ENCODE measurements at regions not wholly inside any gene's neighbourhood (a gene's known extent, or its start where the extent isn't known, plus 50 kb on each side); places are given as distances from the start of the nearest gene placed in this dataset.

DNA sequence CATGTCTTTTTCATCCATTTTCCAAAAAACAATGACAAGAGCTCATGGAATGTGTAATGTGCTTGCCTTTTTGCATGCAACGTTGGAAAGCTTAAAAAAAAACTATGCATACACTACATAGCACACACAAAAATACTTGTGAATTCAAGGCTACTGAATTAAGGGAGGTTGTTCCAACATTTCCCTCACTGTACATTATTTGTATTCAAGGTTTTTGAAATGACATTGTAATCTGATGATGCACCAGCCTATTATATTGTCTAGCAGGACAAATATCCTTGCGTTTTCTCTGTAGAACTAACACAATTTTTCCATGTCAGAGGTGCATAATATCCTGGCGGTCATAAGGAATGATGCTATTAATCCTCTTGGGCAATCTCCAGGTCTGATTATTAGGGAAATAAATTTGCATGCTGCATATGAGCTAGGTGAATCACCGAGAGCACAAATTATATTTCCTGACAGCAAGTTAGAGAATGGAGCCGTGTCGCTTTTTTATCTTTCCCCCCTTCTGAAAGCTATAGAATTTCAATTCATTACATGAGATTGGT, 836.9 kb upstream of the FANCL start:
- Histone ChIP-seq H3K4me1 (ENCODE audit: control insufficient read depth in 2 of 2, insufficient read depth in 2 of 2, low read length in 2 of 2) (no peaks in the 10 kb centered on the region), H3K36me3 (replicated peaks in 1 of 2; ENCODE audit: control extremely low read depth in 1 of 2, control insufficient read depth in 1 of 2, extremely low read depth in 1 of 2, insufficient read depth in 2 of 2, low read length in 1 of 2) (no peaks in the 10 kb centered on the region), H2AFZ (ENCODE audit: insufficient read depth, low read depth, low read length, poor library complexity, severe bottlenecking) (no peak overlapping the region), H3K79me2 (ENCODE audit: control insufficient read depth, insufficient read depth, low read length) (no peaks in the 10 kb centered on the region), H3K27me3 (replicated peaks in 1 of 4; ENCODE audit: control extremely low read depth in 1 of 4, control insufficient read depth in 3 of 4, insufficient read depth in 4 of 4, low read length in 3 of 4) (no peaks in the 10 kb centered on the region), H4K20me1 (ENCODE audit: control insufficient read depth, insufficient read depth, low read length, poor library complexity, severe bottlenecking) (no peaks in the 10 kb centered on the region), H3K27ac (ENCODE audit: low read length in 2 of 2) (no peak overlapping the region), H3K9ac (ENCODE audit: low read length) (no peak overlapping the region), H3K4me2 (replicated peaks; ENCODE audit: low read depth, low read length, poor library complexity, severe bottlenecking) (no peak overlapping the region), H3K9me3 (ENCODE audit: control extremely low read depth in 1 of 3, control insufficient read depth in 2 of 3, insufficient read depth in 1 of 3, low read length in 2 of 3) (no peaks in the 10 kb centered on the region), H3K4me3 (ENCODE audit: control extremely low read depth in 1 of 5, extremely low read depth in 1 of 5, insufficient read depth in 1 of 5, low read depth in 2 of 5, low read length in 4 of 5) (no peak overlapping the region)
- Mint-ChIP-seq H3K9me3 (ENCODE audit: insufficient read depth) (no peaks in the 10 kb centered on the region), H3K27ac (no peak overlapping the region), H3K27me3 (no peaks in the 10 kb centered on the region), H3K4me3 (no peak overlapping the region), H3K4me1 (no peaks in the 10 kb centered on the region)
- DNase-seq, result no peak
- ChIA-PET CTCF (no interaction called here), POLR2A (no interaction called here)
- WGBS (ENCODE audit: insufficient coverage), result no CpG with 5 or more reads among the region's 6 CpGs
- no peak for ATAC-seq (ENCODE audit: low read depth)
- intact Hi-C loops (cut with micrococcal nuclease), result no loop called here
- TF ChIP-seq, protein P1, sequence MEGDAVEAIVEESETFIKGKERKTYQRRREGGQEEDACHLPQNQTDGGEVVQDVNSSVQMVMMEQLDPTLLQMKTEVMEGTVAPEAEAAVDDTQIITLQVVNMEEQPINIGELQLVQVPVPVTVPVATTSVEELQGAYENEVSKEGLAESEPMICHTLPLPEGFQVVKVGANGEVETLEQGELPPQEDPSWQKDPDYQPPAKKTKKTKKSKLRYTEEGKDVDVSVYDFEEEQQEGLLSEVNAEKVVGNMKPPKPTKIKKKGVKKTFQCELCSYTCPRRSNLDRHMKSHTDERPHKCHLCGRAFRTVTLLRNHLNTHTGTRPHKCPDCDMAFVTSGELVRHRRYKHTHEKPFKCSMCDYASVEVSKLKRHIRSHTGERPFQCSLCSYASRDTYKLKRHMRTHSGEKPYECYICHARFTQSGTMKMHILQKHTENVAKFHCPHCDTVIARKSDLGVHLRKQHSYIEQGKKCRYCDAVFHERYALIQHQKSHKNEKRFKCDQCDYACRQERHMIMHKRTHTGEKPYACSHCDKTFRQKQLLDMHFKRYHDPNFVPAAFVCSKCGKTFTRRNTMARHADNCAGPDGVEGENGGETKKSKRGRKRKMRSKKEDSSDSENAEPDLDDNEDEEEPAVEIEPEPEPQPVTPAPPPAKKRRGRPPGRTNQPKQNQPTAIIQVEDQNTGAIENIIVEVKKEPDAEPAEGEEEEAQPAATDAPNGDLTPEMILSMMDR (IDR thresholded peaks at IDR 0.05), result no peak
- TF ChIP-seq EZH2 (IDR thresholded peaks at IDR 0.05; ENCODE audit: borderline replicate concordance, insufficient read depth, low read depth, low read length, poor library complexity, severe bottlenecking), result no peak

DNA sequence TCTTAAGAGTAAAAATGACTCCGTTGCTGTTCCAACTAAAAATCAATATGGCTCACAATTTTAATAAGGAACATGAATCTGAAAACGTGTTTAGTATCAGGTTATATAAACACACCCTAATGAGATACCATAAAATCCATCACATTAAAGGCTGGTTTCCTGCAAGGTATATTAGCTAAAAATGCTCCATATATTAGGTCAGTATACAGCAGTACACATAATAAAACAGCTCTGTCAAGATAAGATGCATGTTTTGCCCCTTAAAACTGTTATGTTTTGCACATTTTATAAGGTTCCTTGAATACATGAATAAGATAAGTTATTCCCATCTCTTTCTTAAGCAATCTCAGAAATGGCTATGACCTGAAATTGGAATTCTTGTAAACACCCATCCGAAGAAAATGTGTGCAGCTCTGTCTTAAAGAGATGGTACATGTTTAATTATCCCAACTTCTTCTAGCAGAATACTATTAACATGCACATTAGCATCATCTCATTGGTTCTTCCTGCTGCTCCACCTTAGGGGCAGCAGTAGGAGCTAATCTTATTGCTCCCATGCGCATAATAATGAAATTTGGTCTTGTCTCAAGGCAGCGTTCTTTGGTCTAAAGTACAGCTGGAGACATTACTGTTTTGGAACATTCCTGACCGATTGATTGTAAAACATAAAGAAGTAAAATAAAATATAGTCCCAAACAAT, 836.1 kb upstream of the FANCL start:
- no peaks in the 10 kb centered on the region for H3K36me3 ChIP-seq (replicated peaks in 1 of 2; ENCODE audit: control extremely low read depth in 1 of 2, control insufficient read depth in 1 of 2, extremely low read depth in 1 of 2, insufficient read depth in 2 of 2, low read length in 1 of 2)
- no peak overlapping the region for H3K27ac Mint-ChIP-seq
- H3K79me2 ChIP-seq (ENCODE audit: control insufficient read depth, insufficient read depth, low read length), result no peaks in the 10 kb centered on the region
- TF ChIP-seq, protein P1 (IDR thresholded peaks at IDR 0.05), result no peak
- no peak for TF ChIP-seq EZH2 (IDR thresholded peaks at IDR 0.05; ENCODE audit: borderline replicate concordance, insufficient read depth, low read depth, low read length, poor library complexity, severe bottlenecking)
- ATAC-seq (ENCODE audit: low read depth), result no peak
- H3K27me3 ChIP-seq (replicated peaks in 1 of 4; ENCODE audit: control extremely low read depth in 1 of 4, control insufficient read depth in 3 of 4, insufficient read depth in 4 of 4, low read length in 3 of 4), result no peaks in the 10 kb centered on the region
- H3K4me1 ChIP-seq (ENCODE audit: control insufficient read depth in 2 of 2, insufficient read depth in 2 of 2, low read length in 2 of 2), result no peaks in the 10 kb centered on the region
- no peaks in the 10 kb centered on the region for H3K27me3 Mint-ChIP-seq
- H3K27ac ChIP-seq (ENCODE audit: low read length in 2 of 2), result no peak overlapping the region
- H3K4me3 ChIP-seq (ENCODE audit: control extremely low read depth in 1 of 5, extremely low read depth in 1 of 5, insufficient read depth in 1 of 5, low read depth in 2 of 5, low read length in 4 of 5), result no peak overlapping the region
- H3K9ac ChIP-seq (ENCODE audit: low read length), result no peak overlapping the region
- ChIA-PET CTCF (no interaction called here), POLR2A (no interaction called here)
- H3K4me3 Mint-ChIP-seq, result no peak overlapping the region
- H3K9me3 Mint-ChIP-seq (ENCODE audit: insufficient read depth), result no peaks in the 10 kb centered on the region
- intact Hi-C loops (cut with micrococcal nuclease), result no loop called here
- no peak overlapping the region for H3K4me2 ChIP-seq (replicated peaks; ENCODE audit: low read depth, low read length, poor library complexity, severe bottlenecking)
- H3K4me1 Mint-ChIP-seq, result no peaks in the 10 kb centered on the region
- 83% methylated on average over 1 of the region's 6 CpGs for WGBS (ENCODE audit: insufficient coverage)
- H2AFZ ChIP-seq (ENCODE audit: insufficient read depth, low read depth, low read length, poor library complexity, severe bottlenecking), result no peak overlapping the region
- no peaks in the 10 kb centered on the region for H4K20me1 ChIP-seq (ENCODE audit: control insufficient read depth, insufficient read depth, low read length, poor library complexity, severe bottlenecking)
- no peak for DNase-seq
- H3K9me3 ChIP-seq (ENCODE audit: control extremely low read depth in 1 of 3, control insufficient read depth in 2 of 3, insufficient read depth in 1 of 3, low read length in 2 of 3), result no peaks in the 10 kb centered on the region
